B cell (primary cell): ENCODE measurements at regions not wholly inside any gene's neighbourhood (a gene's known extent, or its start where the extent isn't known, plus 50 kb on each side); places are given as distances from the start of the nearest gene placed in this dataset.

Experiments used
- ATAC-seq: fragments of 200-7000 bp; cut with Tn5 transposase; one replicate; pipeline ENCODE4 v1.10.0; 2021; ENCODE audit warnings: low read depth, mild to moderate bottlenecking, moderate number of reproducible peaks, moderate library complexity
- CTCF ChIA-PET: fragments of 350-600 bp; sonication (Branson Sonifier 250); formaldehyde crosslinking; loops from one replicate; lab custom pipeline; 2021; ENCODE audit warnings: antibody characterized with exemption, inconsistent platforms; lab: Charles Lee
- POLR2A ChIA-PET: fragments of 350-600 bp; sonication (Branson Sonifier 250); formaldehyde crosslinking; loops from one replicate; lab custom pipeline; 2021; ENCODE audit warnings: antibody characterized with exemption; lab: Charles Lee
- DNase-seq: peaks from one replicate; pipeline ENCODE4 v3.0.0; 2013
- H2AFZ ChIP-seq: 2 replicates; pipeline ENCODE4 v1.6.1; 2012; ENCODE audit warnings: mild to moderate bottlenecking, low read depth, low read length; ENCODE audit not compliant: insufficient read depth, poor library complexity, severe bottlenecking
- H3K27ac ChIP-seq, 2 donors: 1 replicate in 1 of 2; 2 replicates in 1 of 2; pipeline ENCODE4 v1.5.1; 2012 to 2013; ENCODE audit warnings: low read length in 2 of 2, mild to moderate bottlenecking in 2 of 2, moderate library complexity in 1 of 2
- H3K27me3 ChIP-seq, 4 experiments: fragments of 200-600 bp in 1 of 4; sonication (generic) in 1 of 4; replicated peaks in 1 of 4; 1 replicate in 2 of 4; 2 replicates in 2 of 4; pipeline versions ENCODE4 v1.6.1 to v1.7.0; 2013 to 2016; ENCODE audit warnings: low read length in 3 of 4, mild to moderate bottlenecking in 2 of 4, mixed read lengths in 1 of 4, moderate library complexity in 1 of 4; ENCODE audit not compliant: insufficient read depth in 4 of 4, control insufficient read depth in 3 of 4; ENCODE audit errors: control extremely low read depth in 1 of 4
- H3K36me3 ChIP-seq, 2 experiments: replicated peaks in 1 of 2; 1 replicate in 1 of 2; 2 replicates in 1 of 2; pipeline versions ENCODE4 v1.6.1 to v1.7.1; 2013; ENCODE audit warnings: low read length in 1 of 2; ENCODE audit not compliant: insufficient read depth in 2 of 2, control insufficient read depth in 1 of 2; ENCODE audit errors: control extremely low read depth in 1 of 2, extremely low read depth in 1 of 2
- H3K4me1 ChIP-seq, 2 donors: fragments of 200-600 bp in 1 of 2; sonication (generic) in 1 of 2; 1 replicate in 1 of 2; 2 replicates in 1 of 2; pipeline versions ENCODE4 v1.5.1 to v1.6.1; 2013 to 2017; ENCODE audit warnings: low read length in 2 of 2; ENCODE audit not compliant: control insufficient read depth in 2 of 2, insufficient read depth in 2 of 2
- H3K4me2 ChIP-seq: replicated peaks from 2 replicates; pipeline ENCODE3; 2012; ENCODE audit warnings: mild to moderate bottlenecking, low read depth, low read length; ENCODE audit not compliant: poor library complexity, severe bottlenecking
- H3K4me3 ChIP-seq, 5 experiments: fragments of 200-600 bp in 1 of 5; sonication (generic) in 1 of 5; 1 replicate in 3 of 5; 2 replicates in 2 of 5; pipeline versions ENCODE4 v1.5.1 to v1.7.0; 2011 to 2016; ENCODE audit warnings: low read length in 4 of 5, mild to moderate bottlenecking in 4 of 5, low read depth in 2 of 5, control low read depth in 1 of 5, moderate library complexity in 1 of 5; ENCODE audit not compliant: insufficient read depth in 1 of 5; ENCODE audit errors: control extremely low read depth in 1 of 5, extremely low read depth in 1 of 5
- H3K79me2 ChIP-seq: fragments of 200-600 bp; sonication (generic); one replicate; pipeline ENCODE4 v1.6.0; 2016; ENCODE audit warnings: low read length; ENCODE audit not compliant: control insufficient read depth, insufficient read depth
- H3K9ac ChIP-seq: fragments of 200-600 bp; sonication (generic); 2 replicates; pipeline ENCODE4 v1.6.1; 2017; ENCODE audit warnings: mild to moderate bottlenecking, low read length, moderate library complexity
- H3K9me3 ChIP-seq, 3 donors: one replicate each; pipeline versions ENCODE4 v1.6.1 to v1.7.1; 2013; ENCODE audit warnings: low read length in 2 of 3; ENCODE audit not compliant: control insufficient read depth in 2 of 3, insufficient read depth in 1 of 3; ENCODE audit errors: control extremely low read depth in 1 of 3
- H4K20me1 ChIP-seq: 2 replicates; pipeline ENCODE4 v1.6.0; 2012; ENCODE audit warnings: mild to moderate bottlenecking, low read length; ENCODE audit not compliant: insufficient read depth, control insufficient read depth, poor library complexity, severe bottlenecking
- H3K27ac Mint-ChIP-seq: one replicate; pipeline ENCODE4 v1.8.0; 2021; ENCODE audit warnings: mixed read lengths
- H3K27me3 Mint-ChIP-seq: one replicate; pipeline ENCODE4 v1.8.0; 2021; ENCODE audit warnings: mixed read lengths
- H3K4me1 Mint-ChIP-seq: one replicate; pipeline ENCODE4 v1.8.0; 2021; ENCODE audit warnings: mixed read lengths
- H3K4me3 Mint-ChIP-seq: one replicate; pipeline ENCODE4 v1.8.0; 2021; ENCODE audit warnings: mixed read lengths
- H3K9me3 Mint-ChIP-seq: one replicate; pipeline ENCODE4 v1.8.0; 2022; ENCODE audit warnings: mixed read lengths; ENCODE audit not compliant: insufficient read depth
- CTCF ChIP-seq: fragments of 200-600 bp; IDR thresholded peaks from one replicate; pipeline ENCODE4 v1.8.0; 2022; ENCODE audit warnings: antibody characterized with exemption, mild to moderate bottlenecking
- EZH2 ChIP-seq: IDR thresholded peaks from 2 replicates; pipeline ENCODE4 v1.6.1; 2012; ENCODE audit warnings: borderline replicate concordance, low read depth, mild to moderate bottlenecking, moderate library complexity, low read length; ENCODE audit not compliant: insufficient read depth, poor library complexity, severe bottlenecking
- WGBS: methylation state at CpG from one replicate; pipeline ENCODE4 v1.1.5; 2013; ENCODE audit warnings: missing lambda C conversion rate; ENCODE audit not compliant: insufficient coverage; 5-methylcytosine and 5-hydroxymethylcytosine counted together
- intact Hi-C: fragments of 100-400 bp; cut with micrococcal nuclease; formaldehyde crosslinking; loops from one replicate; pipeline ENCODE4 v1.10.0; 2022

- intact Hi-C loops, result no loop called here
- DNase-seq (no peak), ATAC-seq (no peak)
- Histone ChIP-seq H2AFZ (no peak overlapping the region), H3K4me1 (no peaks in the 10 kb centered on the region), H3K27me3 (no peaks in the 10 kb centered on the region), H3K4me3 (no peak overlapping the region), H3K9ac (no peak overlapping the region), H4K20me1 (no peaks in the 10 kb centered on the region), H3K36me3 (no peaks in the 10 kb centered on the region), H3K4me2 (no peak overlapping the region), H3K27ac (no peak overlapping the region), H3K9me3 (peaks cover 0 to 6% (median 0%) of the 10 kb centered on the region in 3 donors), H3K79me2 (no peaks in the 10 kb centered on the region)
- no peak for TF ChIP-seq CTCF
- no peak for TF ChIP-seq EZH2
- Mint-ChIP-seq H3K4me3 (no peak overlapping the region), H3K27ac (no peak overlapping the region), H3K27me3 (no peaks in the 10 kb centered on the region), H3K4me1 (no peaks in the 10 kb centered on the region), H3K9me3 (peaks cover 7% of the 10 kb centered on the region)
- ChIA-PET CTCF (no interaction called here), POLR2A (no interaction called here)
- WGBS, result 40% methylated on average over 1 of the region's 2 CpGs
These were observed 92.5 kb downstream of the MSX2 start for GRCh38 chr5:174816858-174817257.

- H3K27ac ChIP-seq, result no peak overlapping the region
- no peaks in the 10 kb centered on the region for H3K36me3 ChIP-seq
- ChIA-PET CTCF (no interaction called here), POLR2A (no interaction called here)
- intact Hi-C loops, result no loop called here
- H3K27me3 ChIP-seq, result no peaks in the 10 kb centered on the region
- Mint-ChIP-seq H3K4me1 (no peaks in the 10 kb centered on the region), H3K27ac (no peak overlapping the region), H3K4me3 (no peak overlapping the region), H3K9me3 (peaks cover 7% of the 10 kb centered on the region), H3K27me3 (no peaks in the 10 kb centered on the region)
- peaks cover 0 to 5% (median 0%) of the 10 kb centered on the region in 3 donors for H3K9me3 ChIP-seq
- no peak overlapping the region for H3K9ac ChIP-seq
- H4K20me1 ChIP-seq, result no peaks in the 10 kb centered on the region
- no peak for DNase-seq
- TF ChIP-seq EZH2 (no peak), CTCF (no peak)
- H3K79me2 ChIP-seq, result no peaks in the 10 kb centered on the region
- 100% methylated on average over 1 of the region's 1 CpG for WGBS
- no peak overlapping the region for H3K4me3 ChIP-seq
- H3K4me2 ChIP-seq, result no peak overlapping the region
- H3K4me1 ChIP-seq, result no peaks in the 10 kb centered on the region
- H2AFZ ChIP-seq, result no peak overlapping the region
- ATAC-seq, result no peak
These were observed 87.1 kb downstream of the MSX2 start for GRCh38 chr5:174811438-174811837.
